ENCODE measurements at regions not wholly inside any gene's neighbourhood (a gene's known extent, or its start where the extent isn't known, plus 50 kb on each side); places are given as distances from the start of the nearest gene placed in this dataset.
A peak's percentile ranks its signal among the peaks of the same experiment; 100 is the strongest.
"Not testable (repeated sequence)": the region's sequence is repeated elsewhere in the genome, so short reads cannot be mapped to it uniquely, and the experiment has no call there.

GRCh38 chr14:44873536-44873935, 88.2 kb downstream of the KLHL28 start:
- DNase-seq, result no peak

GRCh38 chr14:44866770-44867169, 95.0 kb downstream of the KLHL28 start:
- no peak for DNase-seq

- no peak for DNase-seq
Observed at GRCh38 chr14:44866322-44866721, 95.4 kb downstream of the KLHL28 start.

- no peak for DNase-seq
Observed at GRCh38 chr14:44863271-44863670, 98.5 kb downstream of the KLHL28 start.

- DNase-seq, result peak; percentile 10
Observed at GRCh38 chr14:44854114-44854513, 107.6 kb downstream of the KLHL28 start.

- DNase-seq, result no peak
Observed at GRCh38 chr14:44847526-44848309, 114.0 kb downstream of the KLHL28 start.

- DNase-seq, result no peak
Observed at GRCh38 chr14:44846232-44846824, 115.4 kb downstream of the KLHL28 start.

- DNase-seq, result not testable (repeated sequence)
Observed at GRCh38 chr14:44835928-44836327, 125.8 kb downstream of the KLHL28 start.

GRCh38 chr14:44833376-44834060, 128.2 kb downstream of the KLHL28 start:
- DNase-seq, result no peak

- no peak for DNase-seq
Observed at GRCh38 chr14:44830371-44830770, 131.4 kb downstream of the KLHL28 start.

- no peak for DNase-seq
Observed at GRCh38 chr14:44829021-44829420, 132.7 kb downstream of the KLHL28 start.

- DNase-seq, result no peak
Observed at GRCh38 chr14:44828023-44828422, 133.7 kb downstream of the KLHL28 start.

GRCh38 chr14:44820230-44820964, 141.3 kb downstream of the KLHL28 start:
- no peak for DNase-seq

- no peak for DNase-seq
Observed at GRCh38 chr14:44814196-44814595, 147.6 kb downstream of the KLHL28 start.

GRCh38 chr14:44812672-44813071, 149.1 kb downstream of the KLHL28 start:
- no peak for DNase-seq

- DNase-seq, result no peak
Observed at GRCh38 chr14:44804391-44804790, 157.4 kb downstream of the KLHL28 start.

- DNase-seq, result no peak
Observed at GRCh38 chr14:44803239-44803905, 158.4 kb downstream of the KLHL28 start.

- no peak for DNase-seq
Observed at GRCh38 chr14:44798386-44799242, 163.1 kb downstream of the KLHL28 start.

GRCh38 chr14:44795725-44796124, 166.0 kb downstream of the KLHL28 start:
- DNase-seq, result no peak

- DNase-seq, result no peak
Observed at GRCh38 chr14:44791730-44792129, 170.0 kb downstream of the KLHL28 start.

- no peak for DNase-seq
Observed at GRCh38 chr14:44788612-44789011, 173.1 kb downstream of the KLHL28 start.

GRCh38 chr14:44785096-44785495, 176.7 kb downstream of the KLHL28 start:
- DNase-seq, result no peak
